Stimulated activated CD8-positive, alpha-beta memory T cell treated with anti-CD3 and anti-CD28 coated beads, Interleukin-4, amount 100 ng/mL, for 1 hour (primary cell): ENCODE measurements at regions not wholly inside any gene's neighbourhood (a gene's known extent, or its start where the extent isn't known, plus 50 kb on each side); places are given as distances from the start of the nearest gene placed in this dataset.
"Not testable (repeated sequence)": the region's sequence is repeated elsewhere in the genome, so short reads cannot be mapped to it uniquely, and the experiment has no call there.

Experiments
- DNase-seq, 2 donors: peaks; one replicate each; pipeline ENCODE4 v3.0.0-alpha.2; 2020; ENCODE audit warnings: low read depth in 2 of 2, low spot score in 1 of 2

- no peak for DNase-seq
Measured at GRCh38 chr15:62363913-62364312, 198.8 kb upstream of the C2CD4B start.

- no peak for DNase-seq
Measured at GRCh38 chr15:62365795-62366442, 200.8 kb upstream of the C2CD4B start.

- DNase-seq = no peak
Measured at GRCh38 chr15:62369454-62369853, 204.4 kb upstream of the C2CD4B start.

GRCh38 chr15:62371683-62372082, 206.6 kb upstream of the C2CD4B start:
- not testable (repeated sequence) for DNase-seq

GRCh38 chr15:62377736-62378480, 212.8 kb upstream of the C2CD4B start:
- DNase-seq = no peak

GRCh38 chr15:62378772-62379498, 213.8 kb upstream of the C2CD4B start:
- DNase-seq = no peak

GRCh38 chr15:62380011-62380410, 214.9 kb upstream of the C2CD4B start:
- no peak for DNase-seq

- DNase-seq = no peak
Measured at GRCh38 chr15:62382046-62382445, 217.0 kb upstream of the C2CD4B start.

- no peak for DNase-seq
Measured at GRCh38 chr15:62389885-62390790, 225.1 kb upstream of the C2CD4B start, which contains the start of gene TLN2. TSS of gene TLN2 (plus strand) at chr15:62390550.

- no peak for DNase-seq
Measured at GRCh38 chr15:62390791-62391640, 225.9 kb upstream of the C2CD4B start.

GRCh38 chr15:62391641-62392262, 226.7 kb upstream of the C2CD4B start:
- no peak for DNase-seq

GRCh38 chr15:62392376-62392775, 227.3 kb upstream of the C2CD4B start:
- no peak for DNase-seq

GRCh38 chr15:62393196-62393595, 228.1 kb upstream of the C2CD4B start:
- DNase-seq = no peak

GRCh38 chr15:62394079-62394478, 229.0 kb upstream of the C2CD4B start:
- no peak for DNase-seq

GRCh38 chr15:62400778-62401177, 235.7 kb upstream of the C2CD4B start:
- no peak for DNase-seq

GRCh38 chr15:62402687-62403086, 237.6 kb upstream of the C2CD4B start:
- DNase-seq = no peak

GRCh38 chr15:62403164-62403809, 238.2 kb upstream of the C2CD4B start:
- DNase-seq = no peak

- DNase-seq = no peak
Measured at GRCh38 chr15:62404194-62404985, 239.3 kb upstream of the C2CD4B start.
